GM19455 (cell line): ENCODE measurements at regions not wholly inside any gene's neighbourhood (a gene's known extent, or its start where the extent isn't known, plus 50 kb on each side); places are given as distances from the start of the nearest gene placed in this dataset.
"Not testable (repeated sequence)": the region's sequence is repeated elsewhere in the genome, so short reads cannot be mapped to it uniquely, and the experiment has no call there.

Experiments used
- ATAC-seq: cut with Tn5 transposase; IDR thresholded peaks from one replicate; pipeline ENCODE4 v1.9.1; 2021; ENCODE audit not compliant: unreplicated experiment

- ATAC-seq = no peak
These were observed 189.9 kb upstream of the NDUFV2 start for GRCh38 chr18:8912348-8913326.

GRCh38 chr18:8913606-8914403 lies 188.7 kb upstream of the NDUFV2 start:
- ATAC-seq = not testable (repeated sequence)

GRCh38 chr18:8914404-8915264 lies 187.9 kb upstream of the NDUFV2 start:
- not testable (repeated sequence) for ATAC-seq

GRCh38 chr18:8920856-8921787 lies 181.4 kb upstream of the NDUFV2 start:
- ATAC-seq = not testable (repeated sequence)

GRCh38 chr18:8926464-8926863 lies 176.0 kb upstream of the NDUFV2 start:
- no peak for ATAC-seq

GRCh38 chr18:8928044-8928443 lies 174.5 kb upstream of the NDUFV2 start:
- ATAC-seq = no peak

DNA sequence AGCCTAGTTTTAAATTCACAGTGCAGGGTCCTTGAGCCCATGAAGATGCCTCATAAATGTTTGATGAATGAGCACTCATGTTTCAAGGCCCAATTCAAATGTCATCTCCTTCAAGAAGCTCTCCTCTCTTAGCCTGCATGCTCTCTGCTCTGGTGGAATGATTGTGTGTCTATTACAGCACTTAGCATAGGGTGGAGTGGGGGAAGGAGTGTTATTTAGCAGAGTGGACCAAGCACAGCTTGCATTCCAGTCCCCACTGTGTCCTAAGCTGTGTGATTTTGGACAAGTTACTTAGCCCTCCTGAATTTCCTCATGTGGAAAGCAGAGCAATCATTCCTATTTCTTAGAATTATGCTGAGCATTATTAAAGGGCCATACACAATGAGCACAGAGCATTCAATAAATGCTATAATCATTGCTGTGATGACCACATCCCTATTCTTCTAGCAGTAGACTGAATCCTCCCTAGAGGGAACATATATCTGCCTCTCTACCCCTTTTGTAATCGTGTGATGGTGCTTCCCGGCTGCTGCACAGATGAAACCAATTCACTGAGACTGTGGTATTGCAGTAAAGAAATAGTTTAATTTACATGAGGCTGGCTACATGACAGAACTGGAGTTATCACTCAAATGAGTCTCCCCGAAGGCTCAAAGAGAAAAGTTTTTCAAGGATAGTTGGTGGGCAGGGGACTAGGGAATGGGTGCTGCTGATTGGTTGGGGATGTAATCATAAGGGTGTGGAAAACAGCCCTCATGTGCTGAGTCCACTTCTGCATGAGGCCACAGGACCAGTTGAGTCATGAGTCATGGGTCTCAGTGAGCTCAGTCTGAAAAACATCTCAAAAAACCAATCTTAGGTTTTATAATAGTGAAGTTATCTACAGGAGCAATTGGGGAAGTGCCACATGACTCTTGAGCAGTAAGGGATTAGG lies 173.4 kb upstream of the NDUFV2 start:
- ATAC-seq = no peak

GRCh38 chr18:8930990-8931616 lies 171.4 kb upstream of the NDUFV2 start:
- ATAC-seq = no peak

- no peak for ATAC-seq
These were observed 169.6 kb upstream of the NDUFV2 start for GRCh38 chr18:8932866-8933265.

DNA sequence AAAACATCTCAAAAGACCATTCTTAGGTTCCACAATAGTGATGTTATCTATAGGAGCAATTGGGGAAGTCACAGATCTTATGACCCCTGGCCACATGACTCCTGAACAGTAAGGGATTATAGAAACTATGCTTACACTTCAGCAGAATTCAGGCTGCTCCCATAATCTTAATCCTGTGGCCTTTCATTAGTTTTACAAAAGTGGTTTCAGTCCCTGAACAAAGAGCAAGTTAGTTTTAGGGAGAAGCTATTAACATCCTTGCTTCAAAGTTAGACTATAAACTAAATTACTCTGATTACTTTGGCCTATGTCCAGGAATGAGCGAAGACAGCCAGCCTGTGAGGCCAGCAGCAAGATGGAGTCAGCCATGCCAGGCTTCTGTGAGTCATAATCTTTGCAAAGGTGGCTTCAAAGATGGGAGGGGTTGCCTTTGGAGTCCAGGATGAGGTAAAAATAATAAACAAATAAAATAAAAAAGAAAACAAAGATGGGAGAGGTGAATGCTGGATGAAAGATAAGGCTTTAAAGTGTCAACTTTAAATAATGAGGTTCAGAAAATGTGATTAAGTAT lies 168.7 kb upstream of the NDUFV2 start:
- no peak for ATAC-seq

- not testable (repeated sequence) for ATAC-seq
These were observed 167.2 kb upstream of the NDUFV2 start for GRCh38 chr18:8935346-8935745.

GRCh38 chr18:8936619-8937018 lies 165.9 kb upstream of the NDUFV2 start:
- ATAC-seq = no peak

GRCh38 chr18:8937160-8938094 lies 165.1 kb upstream of the NDUFV2 start:
- ATAC-seq = no peak

GRCh38 chr18:8938817-8939216 lies 163.7 kb upstream of the NDUFV2 start:
- ATAC-seq = no peak

DNA sequence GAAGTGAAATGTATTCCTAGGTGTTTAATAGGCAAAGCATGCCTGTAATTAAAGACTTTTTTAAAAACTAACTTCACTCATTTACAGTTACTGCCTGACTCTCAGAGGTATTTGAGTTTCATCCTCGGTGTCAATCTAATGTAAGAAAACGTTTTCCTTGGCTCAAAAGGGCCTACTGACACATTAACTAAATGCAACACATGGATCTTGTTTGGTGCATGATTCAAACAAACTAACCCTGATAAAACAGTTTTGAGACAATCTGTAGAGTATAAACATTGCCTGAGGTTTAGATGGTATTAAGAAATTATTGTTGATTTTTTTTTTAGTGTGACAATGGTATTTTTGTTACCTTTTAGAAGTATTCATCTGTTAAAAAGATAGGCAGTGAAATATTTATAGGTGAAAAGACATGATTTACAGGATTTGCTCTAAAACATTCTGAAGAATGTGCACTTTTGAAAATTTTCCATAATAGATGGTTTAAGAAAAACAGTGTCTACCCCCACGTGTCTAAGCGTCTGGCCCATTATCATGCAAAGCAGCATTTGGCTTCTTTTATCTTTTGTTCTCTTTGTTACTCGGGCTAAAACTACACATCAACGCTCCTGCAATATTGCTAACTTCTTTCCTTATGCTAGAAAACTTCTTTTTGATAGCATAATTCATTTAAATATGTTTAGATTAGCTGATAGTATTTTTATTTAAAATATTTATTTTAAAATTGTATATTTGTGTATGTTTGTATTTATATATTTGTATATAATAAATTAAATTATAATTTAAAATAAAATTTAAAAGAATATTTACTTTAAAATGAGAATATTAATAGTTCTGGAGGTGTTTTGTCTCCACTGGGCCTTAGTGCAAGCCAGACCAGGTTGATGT lies 160.2 kb upstream of the NDUFV2 start:
- no peak for ATAC-seq
